ENCODE measurements at regions not wholly inside any gene's neighbourhood (a gene's known extent, or its start where the extent isn't known, plus 50 kb on each side); places are given as distances from the start of the nearest gene placed in this dataset.

DNA sequence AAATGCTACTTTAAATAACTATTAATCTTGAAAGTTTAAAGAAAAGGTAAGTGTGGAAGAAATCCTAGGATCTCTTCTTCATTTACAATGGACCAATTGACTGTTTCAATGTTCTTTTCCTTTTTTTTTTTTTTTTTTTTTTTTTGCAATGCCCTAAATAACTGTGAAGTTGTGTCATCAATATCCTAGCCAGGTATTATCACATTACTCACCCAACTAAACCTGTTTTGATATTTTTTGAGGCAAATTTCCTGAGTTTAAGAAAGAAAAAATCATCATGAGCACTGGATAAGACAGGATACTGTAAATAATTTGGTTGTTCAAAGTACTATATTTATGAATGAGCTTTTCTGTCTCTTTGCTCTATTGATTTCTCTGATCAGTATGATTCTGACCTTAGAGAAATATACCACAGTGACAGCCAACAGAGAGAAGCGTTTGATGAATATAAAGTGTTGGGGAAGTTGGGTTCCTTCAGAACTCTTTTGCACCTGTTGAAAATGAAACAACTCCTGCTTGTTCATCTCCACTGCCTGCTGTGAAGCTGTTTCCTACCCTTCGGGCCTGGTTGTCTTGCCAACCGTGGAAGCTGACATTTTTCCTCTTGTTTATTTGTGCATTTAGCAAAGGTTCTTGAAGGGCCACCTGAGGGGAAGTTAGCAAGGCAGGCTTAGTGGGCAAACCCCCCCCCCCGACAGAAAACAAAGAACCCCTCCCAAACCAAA lies 1220.5 kb upstream of the SLC10A2 start:
- DNase-seq (ENCODE audit: low read depth): no peak
- no peak overlapping the region for H3K4me3 ChIP-seq (ENCODE audit: low read depth, low read length)
- TF ChIP-seq, protein P1, sequence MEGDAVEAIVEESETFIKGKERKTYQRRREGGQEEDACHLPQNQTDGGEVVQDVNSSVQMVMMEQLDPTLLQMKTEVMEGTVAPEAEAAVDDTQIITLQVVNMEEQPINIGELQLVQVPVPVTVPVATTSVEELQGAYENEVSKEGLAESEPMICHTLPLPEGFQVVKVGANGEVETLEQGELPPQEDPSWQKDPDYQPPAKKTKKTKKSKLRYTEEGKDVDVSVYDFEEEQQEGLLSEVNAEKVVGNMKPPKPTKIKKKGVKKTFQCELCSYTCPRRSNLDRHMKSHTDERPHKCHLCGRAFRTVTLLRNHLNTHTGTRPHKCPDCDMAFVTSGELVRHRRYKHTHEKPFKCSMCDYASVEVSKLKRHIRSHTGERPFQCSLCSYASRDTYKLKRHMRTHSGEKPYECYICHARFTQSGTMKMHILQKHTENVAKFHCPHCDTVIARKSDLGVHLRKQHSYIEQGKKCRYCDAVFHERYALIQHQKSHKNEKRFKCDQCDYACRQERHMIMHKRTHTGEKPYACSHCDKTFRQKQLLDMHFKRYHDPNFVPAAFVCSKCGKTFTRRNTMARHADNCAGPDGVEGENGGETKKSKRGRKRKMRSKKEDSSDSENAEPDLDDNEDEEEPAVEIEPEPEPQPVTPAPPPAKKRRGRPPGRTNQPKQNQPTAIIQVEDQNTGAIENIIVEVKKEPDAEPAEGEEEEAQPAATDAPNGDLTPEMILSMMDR (conservative IDR thresholded peaks at IDR 0.05; ENCODE audit: low read depth, low read length): no peak

DNA sequence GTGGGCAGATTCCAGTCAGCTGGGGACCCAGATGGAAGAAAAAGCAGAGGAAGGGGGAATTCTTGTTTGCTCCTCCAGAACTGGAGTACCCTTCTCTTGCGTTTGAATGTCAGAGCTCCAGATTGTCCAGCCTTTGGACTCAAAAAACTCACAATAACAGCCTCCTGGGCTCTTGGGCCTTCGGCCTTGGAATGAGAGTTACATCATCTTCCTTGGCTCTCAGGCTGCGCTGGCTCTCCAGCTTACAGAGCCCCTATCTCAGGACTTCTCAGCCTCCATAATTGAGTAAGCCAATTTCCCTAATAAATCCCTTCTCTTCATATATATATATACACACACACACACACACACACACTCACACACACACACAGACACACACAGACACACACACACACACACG lies 1215.7 kb upstream of the SLC10A2 start:
- TF ChIP-seq, protein P1 (conservative IDR thresholded peaks at IDR 0.05; ENCODE audit: low read depth, low read length): no peak
- no peak overlapping the region for H3K4me3 ChIP-seq (ENCODE audit: low read depth, low read length)
- no peak for DNase-seq (ENCODE audit: low read depth)

DNA sequence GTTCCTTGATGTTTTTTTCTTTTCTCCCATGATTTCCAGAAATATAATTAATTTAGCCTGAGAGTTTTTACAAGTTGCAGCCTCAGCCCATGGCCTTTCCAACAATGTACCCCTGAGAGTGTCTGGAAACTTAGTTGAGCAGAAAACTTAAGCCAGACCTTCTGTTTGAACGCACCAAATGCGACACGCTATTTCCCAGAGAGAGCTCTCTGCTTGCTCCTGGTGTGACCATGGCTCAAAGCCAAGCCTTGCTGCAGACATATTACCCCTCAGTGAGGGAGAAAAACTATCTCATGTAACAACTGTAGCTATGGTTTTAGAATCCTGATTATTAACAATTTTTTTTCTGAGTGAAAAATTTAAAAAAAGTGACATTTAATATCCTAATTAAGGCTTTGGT lies 1204.5 kb upstream of the SLC10A2 start:
- TF ChIP-seq, protein P1 (conservative IDR thresholded peaks at IDR 0.05; ENCODE audit: low read depth, low read length): no peak
- no peak overlapping the region for H3K4me3 ChIP-seq (ENCODE audit: low read depth, low read length)
- no peak for DNase-seq (ENCODE audit: low read depth)

DNA sequence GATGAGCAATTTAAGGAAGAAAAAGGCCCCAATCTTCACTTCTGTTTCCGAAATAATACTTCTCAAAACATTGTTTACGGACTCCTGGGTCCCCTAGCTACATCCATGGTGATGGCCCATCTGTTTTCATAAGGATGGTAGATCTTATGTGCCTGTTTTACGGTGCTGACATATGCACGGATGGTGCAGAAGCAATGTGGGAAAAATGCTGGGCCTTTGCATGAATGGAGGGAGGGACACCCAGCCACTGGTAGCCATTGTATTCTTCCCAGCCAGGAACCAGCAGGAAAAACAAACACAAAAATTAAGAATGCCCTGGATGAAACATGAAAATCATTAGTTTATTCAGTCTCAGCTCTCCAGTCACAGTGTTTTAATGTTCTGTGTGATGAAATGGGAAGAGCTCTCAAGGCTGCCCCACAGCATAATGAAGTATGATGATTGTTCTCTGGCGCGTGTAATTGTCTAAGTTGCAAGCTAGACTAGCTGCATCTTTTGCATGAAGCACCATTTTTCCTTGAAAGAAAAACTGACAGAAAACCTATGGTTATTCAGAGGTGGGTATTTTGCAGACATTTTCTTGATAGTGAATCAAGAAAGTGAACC lies 1201.1 kb upstream of the SLC10A2 start:
- no peak for DNase-seq (ENCODE audit: low read depth)
- no peak overlapping the region for H3K4me3 ChIP-seq (ENCODE audit: low read depth, low read length)
- TF ChIP-seq, protein P1 (conservative IDR thresholded peaks at IDR 0.05; ENCODE audit: low read depth, low read length): no peak

DNA sequence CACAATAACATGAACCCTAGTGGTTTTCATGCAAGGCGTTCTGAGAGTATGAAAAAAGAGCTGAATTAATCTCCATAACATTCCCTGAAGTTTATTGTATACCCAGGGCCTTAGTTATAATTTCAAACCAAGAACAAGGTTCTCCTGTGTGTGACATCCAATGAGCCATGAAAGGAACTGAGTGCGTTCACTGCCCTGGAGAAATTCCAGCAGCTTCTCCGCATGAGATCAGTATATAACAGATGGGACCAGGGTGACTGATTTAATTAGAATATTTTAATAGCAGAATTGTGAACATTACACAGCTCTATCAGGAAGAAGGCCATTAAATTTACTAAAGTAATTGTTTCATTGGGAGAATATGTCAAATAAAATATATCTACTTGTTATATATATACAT lies 1190.5 kb upstream of the SLC10A2 start:
- TF ChIP-seq, protein P1 (conservative IDR thresholded peaks at IDR 0.05; ENCODE audit: low read depth, low read length): no peak
- no peak for DNase-seq (ENCODE audit: low read depth)

DNA sequence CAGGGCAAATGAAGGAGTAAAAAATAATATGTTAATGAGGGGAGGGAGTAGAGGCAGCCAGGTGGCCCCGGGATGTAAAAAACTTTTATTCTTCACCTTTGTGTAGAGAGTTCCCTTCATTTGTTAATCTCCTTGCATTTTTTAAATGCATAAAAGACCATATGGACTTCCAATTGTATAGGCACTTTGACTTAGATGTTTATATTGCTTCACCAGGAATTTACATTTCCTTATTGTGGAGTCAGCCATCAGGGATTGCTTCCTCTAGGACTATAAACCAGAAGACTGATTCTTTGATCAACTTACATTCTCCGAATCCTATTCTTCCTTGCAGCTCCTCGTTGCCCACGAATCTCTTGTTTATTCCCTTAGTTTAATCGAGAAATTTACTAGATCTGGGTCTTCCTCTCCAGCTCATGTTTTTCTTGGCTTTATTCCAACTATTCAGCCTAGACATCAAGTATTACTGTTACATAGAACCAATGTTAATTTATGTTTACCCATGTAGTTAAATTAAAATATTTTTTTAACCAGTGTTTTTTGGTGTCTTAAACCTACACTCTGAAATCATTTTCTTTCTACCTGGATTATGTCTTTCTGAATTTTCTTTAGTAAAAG lies 1187.0 kb upstream of the SLC10A2 start:
- no peak for DNase-seq (ENCODE audit: low read depth)
- H3K4me3 ChIP-seq (ENCODE audit: low read depth, low read length): no peak overlapping the region
- TF ChIP-seq, protein P1 (conservative IDR thresholded peaks at IDR 0.05; ENCODE audit: low read depth, low read length): no peak

More for the DNA sequence above, 1190.5 kb upstream of the SLC10A2 start:
- no peak overlapping the region for H3K4me3 ChIP-seq (ENCODE audit: low read depth, low read length)
